ENCODE measurements at regions not wholly inside any gene's neighbourhood (a gene's known extent, or its start where the extent isn't known, plus 50 kb on each side); places are given as distances from the start of the nearest gene placed in this dataset.

DNA sequence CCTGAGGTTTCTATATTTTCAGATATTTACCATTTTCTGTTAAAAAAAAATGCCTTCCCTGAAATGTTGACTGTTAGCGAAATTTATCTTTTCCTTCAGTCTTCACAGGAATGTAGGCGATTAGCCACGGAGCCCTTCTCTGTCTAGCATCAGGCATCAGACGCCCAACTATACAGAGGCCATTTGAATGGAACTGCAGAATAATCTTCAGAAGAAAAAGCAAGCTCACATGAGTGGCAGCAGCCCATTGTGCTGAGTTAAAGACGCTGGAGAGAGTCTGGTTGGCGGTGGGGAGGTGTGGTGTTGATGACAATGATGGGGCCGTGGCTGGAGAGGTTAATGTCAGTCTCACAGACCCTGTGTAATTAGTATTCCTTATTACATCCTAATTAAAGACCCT, 196.8 kb upstream of the LEF1 start:
- TF ChIP-seq, protein P1, sequence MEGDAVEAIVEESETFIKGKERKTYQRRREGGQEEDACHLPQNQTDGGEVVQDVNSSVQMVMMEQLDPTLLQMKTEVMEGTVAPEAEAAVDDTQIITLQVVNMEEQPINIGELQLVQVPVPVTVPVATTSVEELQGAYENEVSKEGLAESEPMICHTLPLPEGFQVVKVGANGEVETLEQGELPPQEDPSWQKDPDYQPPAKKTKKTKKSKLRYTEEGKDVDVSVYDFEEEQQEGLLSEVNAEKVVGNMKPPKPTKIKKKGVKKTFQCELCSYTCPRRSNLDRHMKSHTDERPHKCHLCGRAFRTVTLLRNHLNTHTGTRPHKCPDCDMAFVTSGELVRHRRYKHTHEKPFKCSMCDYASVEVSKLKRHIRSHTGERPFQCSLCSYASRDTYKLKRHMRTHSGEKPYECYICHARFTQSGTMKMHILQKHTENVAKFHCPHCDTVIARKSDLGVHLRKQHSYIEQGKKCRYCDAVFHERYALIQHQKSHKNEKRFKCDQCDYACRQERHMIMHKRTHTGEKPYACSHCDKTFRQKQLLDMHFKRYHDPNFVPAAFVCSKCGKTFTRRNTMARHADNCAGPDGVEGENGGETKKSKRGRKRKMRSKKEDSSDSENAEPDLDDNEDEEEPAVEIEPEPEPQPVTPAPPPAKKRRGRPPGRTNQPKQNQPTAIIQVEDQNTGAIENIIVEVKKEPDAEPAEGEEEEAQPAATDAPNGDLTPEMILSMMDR (IDR thresholded peaks at IDR 0.05) = no peak

DNA sequence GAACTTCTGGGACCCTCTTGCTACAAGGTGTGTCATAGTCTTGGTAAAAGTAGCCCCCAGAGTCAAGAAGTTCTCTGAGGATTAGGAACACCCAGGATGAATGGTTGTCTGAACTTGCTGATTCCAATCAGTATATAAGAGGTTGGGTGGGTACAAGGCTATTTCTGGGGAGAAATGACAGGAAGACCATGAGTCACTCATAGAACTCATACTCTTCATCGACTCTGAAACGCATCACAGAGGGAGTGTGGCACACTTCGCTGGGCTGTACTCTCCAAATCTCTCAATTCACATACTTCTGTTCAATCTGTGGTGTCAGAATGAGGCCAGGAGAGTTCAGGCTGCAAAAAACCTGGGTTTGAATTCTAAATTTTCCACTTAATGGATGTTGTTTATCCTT, 193.2 kb upstream of the LEF1 start:
- Histone ChIP-seq H3K9ac (ENCODE audit: low read depth in 2 of 2, low read length in 2 of 2) (no peak overlapping the region), H3K27me3 (no peaks in the 10 kb centered on the region), H3K36me3 (no peaks in the 10 kb centered on the region), H3K27ac (no peak overlapping the region), H3K9me3 (no peaks in the 10 kb centered on the region), H3K4me1 (no peaks in the 10 kb centered on the region), H3K4me3 (no peak overlapping the region)
- intact Hi-C loops (cut with DNase I) = no loop called here
- DNase-seq = no peak
- TF ChIP-seq, protein P1 (IDR thresholded peaks at IDR 0.05) = no peak

More for the DNA sequence above, 196.8 kb upstream of the LEF1 start:
- H3K4me1 ChIP-seq = no peaks in the 10 kb centered on the region
- intact Hi-C loops (cut with DNase I) = no loop called here
- H3K9me3 ChIP-seq = no peaks in the 10 kb centered on the region
- no peaks in the 10 kb centered on the region for H3K36me3 ChIP-seq
- H3K4me3 ChIP-seq = no peak overlapping the region
- H3K27ac ChIP-seq = no peak overlapping the region
- DNase-seq = no peak
- H3K27me3 ChIP-seq = no peaks in the 10 kb centered on the region
- no peak overlapping the region for H3K9ac ChIP-seq (ENCODE audit: low read depth in 2 of 2, low read length in 2 of 2)

DNA sequence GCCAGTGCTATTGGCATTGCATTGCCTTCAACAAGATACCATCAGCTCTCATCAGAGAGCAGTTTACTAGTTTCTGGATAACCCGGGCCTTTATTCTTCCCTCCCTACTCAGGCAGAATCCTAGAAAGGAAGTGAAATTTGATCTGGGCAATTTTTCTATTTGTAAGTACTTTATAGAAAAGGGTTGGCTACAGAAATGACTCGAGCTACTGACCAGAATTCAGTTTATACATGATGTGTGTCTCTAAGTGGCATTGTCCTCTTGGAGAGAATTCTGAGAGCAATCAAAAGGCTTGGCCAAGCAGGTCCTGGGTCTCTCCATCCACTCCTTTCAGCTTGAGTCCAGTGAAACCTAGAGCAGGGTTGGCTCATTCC, 192.7 kb upstream of the LEF1 start:
- Histone ChIP-seq H3K27ac (no peak overlapping the region), H3K9me3 (no peaks in the 10 kb centered on the region), H3K36me3 (no peaks in the 10 kb centered on the region), H3K9ac (ENCODE audit: low read depth in 2 of 2, low read length in 2 of 2) (no peak overlapping the region), H3K27me3 (no peaks in the 10 kb centered on the region), H3K4me3 (no peak overlapping the region), H3K4me1 (no peaks in the 10 kb centered on the region)
- intact Hi-C loops (cut with DNase I) = no loop called here
- TF ChIP-seq, protein P1 (IDR thresholded peaks at IDR 0.05) = no peak
- DNase-seq = no peak

DNA sequence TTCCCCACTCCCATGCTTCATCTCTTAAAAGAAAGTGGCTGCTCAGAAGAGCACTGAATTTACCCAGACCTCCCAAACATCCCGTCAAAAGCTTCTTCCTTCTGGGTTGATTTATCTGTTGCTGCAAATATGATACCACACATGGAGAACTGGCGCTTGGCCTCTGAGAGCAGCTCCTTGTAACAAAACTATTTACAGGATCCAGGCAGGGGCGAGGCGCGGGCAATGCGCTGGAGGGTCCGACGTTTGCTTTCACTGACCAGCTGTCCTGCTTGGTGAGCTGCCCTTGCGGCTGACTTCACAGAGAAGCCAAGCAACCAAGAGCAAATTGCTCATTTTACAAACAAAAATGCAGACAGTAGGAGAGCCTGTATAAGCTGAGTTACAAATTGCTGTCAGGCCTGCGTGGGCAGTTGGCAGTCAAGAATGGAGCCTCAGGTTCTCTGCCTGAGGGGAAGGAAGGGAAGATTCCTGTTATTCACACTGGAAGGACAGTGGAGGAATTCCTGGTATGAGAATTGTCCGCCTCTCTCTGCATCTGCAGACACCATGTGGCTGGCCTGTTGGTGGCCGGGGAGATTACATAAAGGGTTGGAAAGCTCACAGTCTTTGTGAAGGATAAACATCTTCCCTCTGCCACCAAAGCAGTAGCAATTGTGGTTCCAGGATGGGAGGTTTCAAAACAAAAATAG, 192.2 kb upstream of the LEF1 start:
- Histone ChIP-seq H3K9ac (ENCODE audit: low read depth in 2 of 2, low read length in 2 of 2) (no peak overlapping the region), H3K9me3 (no peaks in the 10 kb centered on the region), H3K4me3 (no peak overlapping the region), H3K27ac (no peak overlapping the region), H3K27me3 (no peaks in the 10 kb centered on the region), H3K36me3 (no peaks in the 10 kb centered on the region), H3K4me1 (no peaks in the 10 kb centered on the region)
- no peak for DNase-seq
- intact Hi-C loops (cut with DNase I) = no loop called here
- TF ChIP-seq, protein P1 (IDR thresholded peaks at IDR 0.05) = no peak

DNA sequence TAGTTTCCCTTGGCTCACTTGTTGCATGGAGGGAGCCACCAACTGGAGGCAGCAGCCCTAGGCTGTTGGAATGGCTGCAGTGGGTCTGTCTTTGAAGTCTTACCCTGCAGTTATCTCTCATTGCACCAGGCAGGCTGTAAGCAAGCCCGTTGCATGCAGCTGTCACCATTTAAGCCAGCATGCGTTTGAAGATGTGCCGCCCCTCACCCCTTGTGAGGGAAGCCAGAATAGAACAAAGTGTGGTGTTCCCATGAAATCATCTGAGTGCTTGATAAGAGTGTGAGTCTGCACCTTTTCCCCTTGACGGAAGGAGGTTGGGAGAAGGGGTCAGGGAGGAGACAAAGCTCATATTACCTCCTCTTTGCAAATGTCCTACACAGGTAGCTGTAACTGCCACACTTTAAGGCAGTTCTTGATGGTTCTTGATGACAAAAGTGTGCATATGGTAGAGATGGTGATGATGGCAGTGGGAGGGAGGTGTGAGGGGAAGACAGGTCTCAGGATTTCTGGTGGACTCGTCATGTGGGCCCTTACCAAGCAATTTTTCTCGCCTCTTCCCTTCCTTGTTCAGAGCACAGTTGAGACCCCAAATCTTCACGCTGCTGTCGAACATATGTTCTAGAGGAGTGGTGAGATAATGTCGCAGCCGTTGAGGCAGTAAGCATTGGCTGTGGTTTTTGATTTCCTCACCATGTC, 191.4 kb upstream of the LEF1 start:
- no peak overlapping the region for H3K27ac ChIP-seq
- H3K27me3 ChIP-seq = no peaks in the 10 kb centered on the region
- H3K9ac ChIP-seq (ENCODE audit: low read depth in 2 of 2, low read length in 2 of 2) = no peak overlapping the region
- TF ChIP-seq, protein P1 (IDR thresholded peaks at IDR 0.05) = no peak
- H3K9me3 ChIP-seq = no peaks in the 10 kb centered on the region
- H3K4me1 ChIP-seq = no peaks in the 10 kb centered on the region
- DNase-seq = no peak
- H3K36me3 ChIP-seq = no peaks in the 10 kb centered on the region
- intact Hi-C loops (cut with DNase I) = no loop called here
- H3K4me3 ChIP-seq = no peak overlapping the region

Data from colonic mucosa (tissue), 4 donors.